Keratinocyte (primary cell): ENCODE measurements at regions not wholly inside any gene's neighbourhood (a gene's known extent, or its start where the extent isn't known, plus 50 kb on each side); places are given as distances from the start of the nearest gene placed in this dataset.
"Not testable (repeated sequence)": the region's sequence is repeated elsewhere in the genome, so short reads cannot be mapped to it uniquely, and the experiment has no call there.

Source experiments
- EZH2 ChIP-seq: IDR thresholded peaks from one replicate; pipeline ENCODE4 v1.6.1; 2012; ENCODE audit warnings: inconsistent platforms, mild to moderate bottlenecking, low read length, moderate library complexity
- TF ChIP-seq, protein P1 (sequence below), 3 experiments: IDR thresholded peaks in 1 of 3; conservative IDR thresholded peaks in 1 of 3; optimal IDR thresholded peaks in 1 of 3; 2 replicates in 2 of 3; 3 replicates in 1 of 3; pipeline versions ENCODE3 to v1.5.1; 2011; ENCODE audit warnings: low read length in 3 of 3, mild to moderate bottlenecking in 3 of 3, moderate library complexity in 2 of 3, control low read depth in 1 of 3, inconsistent platforms in 1 of 3; ENCODE audit not compliant: insufficient read depth in 2 of 3; ENCODE audit errors: extremely low read depth in 1 of 3

DNA sequence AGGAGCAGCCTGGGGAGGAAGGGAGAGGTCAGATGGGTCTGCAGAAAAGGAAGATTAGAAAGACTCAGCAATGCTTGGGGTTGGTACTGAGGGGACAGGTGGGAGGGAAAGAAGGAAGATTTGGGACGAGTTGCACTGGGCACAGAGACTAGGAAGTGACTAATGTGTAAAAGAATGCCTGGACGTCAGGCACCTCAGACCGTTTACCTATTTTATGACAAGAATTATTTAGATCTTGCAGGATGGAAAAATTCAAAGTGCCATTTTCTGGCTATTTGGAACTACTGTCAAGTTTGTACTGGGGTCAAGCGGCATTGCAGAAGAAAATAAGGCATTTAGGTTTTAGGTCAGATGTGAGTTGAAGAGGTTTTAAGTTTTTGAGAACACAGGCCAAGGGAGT is 1558.4 kb upstream of the PRR20A start:
- TF ChIP-seq, protein P1, sequence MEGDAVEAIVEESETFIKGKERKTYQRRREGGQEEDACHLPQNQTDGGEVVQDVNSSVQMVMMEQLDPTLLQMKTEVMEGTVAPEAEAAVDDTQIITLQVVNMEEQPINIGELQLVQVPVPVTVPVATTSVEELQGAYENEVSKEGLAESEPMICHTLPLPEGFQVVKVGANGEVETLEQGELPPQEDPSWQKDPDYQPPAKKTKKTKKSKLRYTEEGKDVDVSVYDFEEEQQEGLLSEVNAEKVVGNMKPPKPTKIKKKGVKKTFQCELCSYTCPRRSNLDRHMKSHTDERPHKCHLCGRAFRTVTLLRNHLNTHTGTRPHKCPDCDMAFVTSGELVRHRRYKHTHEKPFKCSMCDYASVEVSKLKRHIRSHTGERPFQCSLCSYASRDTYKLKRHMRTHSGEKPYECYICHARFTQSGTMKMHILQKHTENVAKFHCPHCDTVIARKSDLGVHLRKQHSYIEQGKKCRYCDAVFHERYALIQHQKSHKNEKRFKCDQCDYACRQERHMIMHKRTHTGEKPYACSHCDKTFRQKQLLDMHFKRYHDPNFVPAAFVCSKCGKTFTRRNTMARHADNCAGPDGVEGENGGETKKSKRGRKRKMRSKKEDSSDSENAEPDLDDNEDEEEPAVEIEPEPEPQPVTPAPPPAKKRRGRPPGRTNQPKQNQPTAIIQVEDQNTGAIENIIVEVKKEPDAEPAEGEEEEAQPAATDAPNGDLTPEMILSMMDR (optimal IDR thresholded peaks at IDR 0.05 in 1 of 3, IDR thresholded peaks at IDR 0.05 in 1 of 3, conservative IDR thresholded peaks at IDR 0.05 in 1 of 3; ENCODE audit: extremely low read depth in 1 of 3, insufficient read depth in 2 of 3, low read length in 3 of 3): not testable (repeated sequence)
- TF ChIP-seq EZH2: not testable (repeated sequence)
